ENCODE measurements at regions not wholly inside any gene's neighbourhood (a gene's known extent, or its start where the extent isn't known, plus 50 kb on each side); places are given as distances from the start of the nearest gene placed in this dataset.

DNA sequence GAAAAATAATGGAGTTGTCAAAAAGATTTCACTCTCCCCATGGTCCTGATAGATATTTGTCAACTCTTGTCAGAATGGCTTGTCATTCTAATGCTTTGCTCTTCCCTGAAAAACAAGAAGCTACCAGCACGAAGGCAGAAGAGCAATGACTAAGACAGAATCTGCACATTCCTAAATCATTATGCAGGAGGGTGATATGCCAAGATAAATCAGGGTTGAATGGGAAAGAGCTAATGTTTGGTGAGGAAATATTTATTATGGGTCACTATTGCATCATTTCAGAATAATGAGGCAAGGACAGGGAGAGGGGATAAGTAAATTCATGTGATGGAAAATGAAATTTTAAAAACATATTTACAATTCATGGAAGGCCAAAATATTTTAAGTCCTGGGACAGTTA is 297.5 kb upstream of the XYLT1 start:
- TF ChIP-seq, protein P1, sequence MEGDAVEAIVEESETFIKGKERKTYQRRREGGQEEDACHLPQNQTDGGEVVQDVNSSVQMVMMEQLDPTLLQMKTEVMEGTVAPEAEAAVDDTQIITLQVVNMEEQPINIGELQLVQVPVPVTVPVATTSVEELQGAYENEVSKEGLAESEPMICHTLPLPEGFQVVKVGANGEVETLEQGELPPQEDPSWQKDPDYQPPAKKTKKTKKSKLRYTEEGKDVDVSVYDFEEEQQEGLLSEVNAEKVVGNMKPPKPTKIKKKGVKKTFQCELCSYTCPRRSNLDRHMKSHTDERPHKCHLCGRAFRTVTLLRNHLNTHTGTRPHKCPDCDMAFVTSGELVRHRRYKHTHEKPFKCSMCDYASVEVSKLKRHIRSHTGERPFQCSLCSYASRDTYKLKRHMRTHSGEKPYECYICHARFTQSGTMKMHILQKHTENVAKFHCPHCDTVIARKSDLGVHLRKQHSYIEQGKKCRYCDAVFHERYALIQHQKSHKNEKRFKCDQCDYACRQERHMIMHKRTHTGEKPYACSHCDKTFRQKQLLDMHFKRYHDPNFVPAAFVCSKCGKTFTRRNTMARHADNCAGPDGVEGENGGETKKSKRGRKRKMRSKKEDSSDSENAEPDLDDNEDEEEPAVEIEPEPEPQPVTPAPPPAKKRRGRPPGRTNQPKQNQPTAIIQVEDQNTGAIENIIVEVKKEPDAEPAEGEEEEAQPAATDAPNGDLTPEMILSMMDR (IDR thresholded peaks at IDR 0.05 in 4 of 5, conservative IDR thresholded peaks at IDR 0.05 in 1 of 5) = no peak
- TF ChIP-seq POLR2A (IDR thresholded peaks at IDR 0.05) = no peak
